Spleen (tissue), 7 donors: ENCODE measurements at regions not wholly inside any gene's neighbourhood (a gene's known extent, or its start where the extent isn't known, plus 50 kb on each side); places are given as distances from the start of the nearest gene placed in this dataset.

Experiments
- POLR2A ChIP-seq, 3 donors: fragments of 450-650 bp; IDR thresholded peaks; one replicate each; pipeline ENCODE4 v1.5.1; 2017; ENCODE audit warnings: antibody characterized with exemption in 3 of 3, mild to moderate bottlenecking in 1 of 3
- TF ChIP-seq, protein P1 (sequence below), 11 experiments: fragments of 200-600 bp in 7 of 11; fragments of 450-650 bp in 4 of 11; sonication (generic) in 4 of 11; IDR thresholded peaks in 8 of 11; conservative IDR thresholded peaks in 3 of 11; 1 replicate in 7 of 11; 2 replicates in 4 of 11; pipeline versions ENCODE4 v1.4.0 to v1.8.0; 2016 to 2021; ENCODE audit warnings: antibody characterized with exemption in 11 of 11, inconsistent platforms in 4 of 11, mild to moderate bottlenecking in 1 of 11
- donor health status: DM: no; HTN: no; CAD: no; lungs with moderate emphysema.
- donor health status: DM: no; HTN: no; CAD: no.
- donor health status: DM: no; HTN: no; CAD: no.

DNA sequence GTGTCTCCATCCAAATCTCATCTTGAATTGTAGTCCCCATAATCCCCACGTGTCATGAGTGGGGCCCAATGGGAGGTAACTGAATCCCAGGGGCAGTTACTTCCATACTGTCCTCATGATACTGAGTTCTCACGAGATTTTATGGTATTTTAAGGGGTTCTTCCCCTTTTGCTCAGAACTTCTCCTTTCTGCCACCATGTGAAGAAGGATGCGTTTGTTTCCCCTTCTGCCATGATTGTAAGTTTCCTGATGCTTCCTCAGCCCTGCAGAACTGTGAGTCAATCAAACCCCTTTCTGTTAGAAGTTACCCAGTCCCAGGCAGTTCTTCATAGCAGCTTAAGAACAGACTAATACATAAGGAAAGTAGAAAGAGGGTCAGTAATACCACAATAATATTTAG is 480.4 kb downstream of the KCNJ3 start:
- TF ChIP-seq POLR2A (IDR thresholded peaks at IDR 0.05) = no peak
- TF ChIP-seq, protein P1, sequence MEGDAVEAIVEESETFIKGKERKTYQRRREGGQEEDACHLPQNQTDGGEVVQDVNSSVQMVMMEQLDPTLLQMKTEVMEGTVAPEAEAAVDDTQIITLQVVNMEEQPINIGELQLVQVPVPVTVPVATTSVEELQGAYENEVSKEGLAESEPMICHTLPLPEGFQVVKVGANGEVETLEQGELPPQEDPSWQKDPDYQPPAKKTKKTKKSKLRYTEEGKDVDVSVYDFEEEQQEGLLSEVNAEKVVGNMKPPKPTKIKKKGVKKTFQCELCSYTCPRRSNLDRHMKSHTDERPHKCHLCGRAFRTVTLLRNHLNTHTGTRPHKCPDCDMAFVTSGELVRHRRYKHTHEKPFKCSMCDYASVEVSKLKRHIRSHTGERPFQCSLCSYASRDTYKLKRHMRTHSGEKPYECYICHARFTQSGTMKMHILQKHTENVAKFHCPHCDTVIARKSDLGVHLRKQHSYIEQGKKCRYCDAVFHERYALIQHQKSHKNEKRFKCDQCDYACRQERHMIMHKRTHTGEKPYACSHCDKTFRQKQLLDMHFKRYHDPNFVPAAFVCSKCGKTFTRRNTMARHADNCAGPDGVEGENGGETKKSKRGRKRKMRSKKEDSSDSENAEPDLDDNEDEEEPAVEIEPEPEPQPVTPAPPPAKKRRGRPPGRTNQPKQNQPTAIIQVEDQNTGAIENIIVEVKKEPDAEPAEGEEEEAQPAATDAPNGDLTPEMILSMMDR (IDR thresholded peaks at IDR 0.05 in 8 of 11, conservative IDR thresholded peaks at IDR 0.05 in 3 of 11) = no peak
